SK-N-SH (cell line): ENCODE measurements at regions not wholly inside any gene's neighbourhood (a gene's known extent, or its start where the extent isn't known, plus 50 kb on each side); places are given as distances from the start of the nearest gene placed in this dataset.

ENCODE experiments used
- CTCF ChIA-PET: fragments of 300-600, 350-600 bp; formaldehyde crosslinking; extraction: SDS; loops from one replicate; lab custom pipeline; 2021; lab: Yijun Ruan, JAX
- POLR2A ChIA-PET: fragments of 350-600 bp; sonication (Branson Sonifier 250); formaldehyde crosslinking; extraction: SDS; loops from one replicate; lab custom pipeline; 2020; ENCODE audit warnings: antibody characterized with exemption, inconsistent platforms; lab: Yijun Ruan, JAX
- DNase-seq: peaks from one replicate; pipeline ENCODE4 v3.0.0; 2012
- H2AFZ ChIP-seq: fragments of 200-600 bp; sonication (generic); 2 replicates; pipeline ENCODE4 v1.8.1; 2016; ENCODE audit warnings: antibody characterized with exemption, mild to moderate bottlenecking, low read depth
- H3F3A ChIP-seq: fragments of 200-600 bp; sonication (generic); replicated peaks from 2 replicates; pipeline ENCODE3; 2016; ENCODE audit warnings: antibody characterized with exemption, mild to moderate bottlenecking; ENCODE audit not compliant: insufficient read depth
- H3K27ac ChIP-seq, 2 experiments: fragments of 200-500 bp in 1 of 2; fragments of 200-600 bp in 1 of 2; sonication (Bioruptor generic) in 1 of 2; sonication (generic), shearing (Covaris generic) in 1 of 2; 2 replicates each; pipeline versions ENCODE4 v1.5.1 to v1.6.1; 2014 to 2016; ENCODE audit warnings: low read depth in 2 of 2, inconsistent platforms in 1 of 2, low read length in 1 of 2, mild to moderate bottlenecking in 1 of 2, mixed read lengths in 1 of 2
- H3K27me3 ChIP-seq: fragments of 200-600 bp; sonication (generic), shearing (Covaris generic); 2 replicates; pipeline ENCODE4 v1.6.1; 2016; ENCODE audit warnings: mixed run types; ENCODE audit not compliant: insufficient read depth
- H3K36me3 ChIP-seq, 2 experiments: fragments of 200-500 bp in 1 of 2; fragments of 200-600 bp in 1 of 2; sonication (Bioruptor generic) in 1 of 2; sonication (generic) in 1 of 2; replicated peaks in 1 of 2; 2 replicates each; pipeline versions ENCODE3 to v1.5.1; 2014 to 2016; ENCODE audit warnings: low read length in 1 of 2, mild to moderate bottlenecking in 1 of 2; ENCODE audit not compliant: insufficient read depth in 2 of 2, control insufficient read depth in 1 of 2
- H3K4me1 ChIP-seq, 2 experiments: fragments of 200-500 bp in 1 of 2; fragments of 200-600 bp in 1 of 2; sonication (Bioruptor generic) in 1 of 2; sonication (generic), shearing (Covaris generic) in 1 of 2; 2 replicates each; pipeline versions ENCODE4 v1.5.1 to v1.6.1; 2014 to 2016; ENCODE audit warnings: low read depth in 1 of 2, low read length in 1 of 2, mixed run types in 1 of 2; ENCODE audit not compliant: insufficient read depth in 2 of 2, control insufficient read depth in 1 of 2
- H3K4me2 ChIP-seq: fragments of 200-600 bp; sonication (generic), shearing (Covaris generic); 2 replicates; pipeline ENCODE4 v1.6.1; 2017; ENCODE audit warnings: mixed run types
- H3K4me3 ChIP-seq, 2 experiments: fragments of 200-500 bp in 1 of 2; fragments of 200-600 bp in 1 of 2; sonication (Bioruptor generic) in 1 of 2; sonication (generic), shearing (Covaris generic) in 1 of 2; 2 replicates each; pipeline versions ENCODE4 v1.5.1 to v1.8.1; 2014 to 2016; ENCODE audit warnings: low read depth in 2 of 2, inconsistent platforms in 1 of 2, low read length in 1 of 2, mild to moderate bottlenecking in 1 of 2, mixed read lengths in 1 of 2, moderate library complexity in 1 of 2
- H3K79me2 ChIP-seq: fragments of 200-600 bp; sonication (generic); 2 replicates; pipeline ENCODE4 v1.8.1; 2017; ENCODE audit warnings: mild to moderate bottlenecking; ENCODE audit not compliant: insufficient read depth
- H3K9ac ChIP-seq: fragments of 200-600 bp; sonication (generic); 2 replicates; pipeline ENCODE4 v1.6.1; 2017; ENCODE audit warnings: mixed run types
- H3K9me2 ChIP-seq: fragments of 200-600 bp; sonication (generic); 2 replicates; pipeline ENCODE4 v1.6.1; 2017; ENCODE audit warnings: mixed run types
- H3K9me3 ChIP-seq: fragments of 200-600 bp; sonication (generic); 2 replicates; pipeline ENCODE4 v1.6.1; 2017; ENCODE audit warnings: mixed run types, mild to moderate bottlenecking, moderate library complexity
- H4K20me1 ChIP-seq: fragments of 200-600 bp; sonication (generic); 2 replicates; pipeline ENCODE4 v1.6.1; 2017; ENCODE audit warnings: mild to moderate bottlenecking, mixed run types; ENCODE audit not compliant: insufficient read depth
- EP300 ChIP-seq, 2 experiments: IDR thresholded peaks; 2 replicates each; pipeline versions ENCODE4 v1.4.0 to v1.6.1; 2012; ENCODE audit warnings: borderline replicate concordance in 1 of 2, low read depth in 1 of 2, low read length in 1 of 2
- FOXJ3 ChIP-seq: sonication (generic); formaldehyde crosslinking; IDR thresholded peaks from 2 replicates; pipeline ENCODE4 v1.5.1; 2020; ENCODE audit warnings: mild to moderate bottlenecking, missing genetic modification reagents
- FOXM1 ChIP-seq: IDR thresholded peaks from 2 replicates; pipeline ENCODE4 v1.4.0; 2012; ENCODE audit warnings: low read depth, mild to moderate bottlenecking
- GABPA ChIP-seq: IDR thresholded peaks from 2 replicates; pipeline ENCODE4 v1.4.0; 2012; ENCODE audit warnings: low read depth, mild to moderate bottlenecking
- GATA2 ChIP-seq: sonication (generic); formaldehyde crosslinking; IDR thresholded peaks from 2 replicates; pipeline ENCODE4 v1.5.0; 2020; ENCODE audit warnings: mild to moderate bottlenecking, missing genetic modification reagents
- IRF3 ChIP-seq: fragments of 150-350 bp; IDR thresholded peaks from 2 replicates; pipeline ENCODE4 v1.6.1; 2016; ENCODE audit warnings: mild to moderate bottlenecking, low read depth, low read length
- NFIC ChIP-seq: IDR thresholded peaks from 2 replicates; pipeline ENCODE4 v1.4.0; 2012; ENCODE audit warnings: borderline replicate concordance
- RAD21 ChIP-seq: IDR thresholded peaks from 2 replicates; pipeline ENCODE4 v1.6.1; 2012; ENCODE audit warnings: mild to moderate bottlenecking, low read length
- RCOR1 ChIP-seq: fragments of 150-350 bp; IDR thresholded peaks from 2 replicates; pipeline ENCODE4 v1.6.1; 2017; ENCODE audit warnings: antibody characterized with exemption, low read length
- REST ChIP-seq: IDR thresholded peaks from 2 replicates; pipeline ENCODE4 v1.6.1; 2012; ENCODE audit warnings: mild to moderate bottlenecking, low read depth, low read length, moderate library complexity
- SIN3A ChIP-seq: IDR thresholded peaks from 2 replicates; pipeline ENCODE4 v1.6.1; 2012; ENCODE audit warnings: low read depth, mild to moderate bottlenecking, low read length, moderate library complexity, borderline replicate concordance
- USF1 ChIP-seq: IDR thresholded peaks from 2 replicates; pipeline ENCODE4 v1.4.0; 2012; ENCODE audit warnings: low read depth, borderline replicate concordance
- USF2 ChIP-seq: fragments of 150-350 bp; IDR thresholded peaks from 2 replicates; pipeline ENCODE4 v1.6.1; 2017; ENCODE audit warnings: antibody characterized with exemption, low read length, low read depth, borderline replicate concordance
- WGBS: methylation state at CpG from one replicate; pipeline ENCODE4 v1.1.6; 2017; ENCODE audit warnings: low lambda C conversion rate; 5-methylcytosine and 5-hydroxymethylcytosine counted together

GRCh38 chr10:83574770-83575169 is 564.5 kb upstream of the GHITM start:
- no peak overlapping the region for H3K4me2 ChIP-seq
- CTCF ChIA-PET = no interaction called here
- no peaks in the 10 kb centered on the region for H3K79me2 ChIP-seq
- H3K4me3 ChIP-seq = no peak overlapping the region
- H3K9me3 ChIP-seq = no peaks in the 10 kb centered on the region
- no peaks in the 10 kb centered on the region for H3F3A ChIP-seq
- no peaks in the 10 kb centered on the region for H3K27me3 ChIP-seq
- H3K27ac ChIP-seq = no peak overlapping the region
- no peak overlapping the region for H2AFZ ChIP-seq
- no peaks in the 10 kb centered on the region for H3K36me3 ChIP-seq
- no peak overlapping the region for H3K9ac ChIP-seq
- POLR2A ChIA-PET = no interaction called here
- H3K9me2 ChIP-seq = no peaks in the 10 kb centered on the region
- H4K20me1 ChIP-seq = no peaks in the 10 kb centered on the region
- no peak for TF ChIP-seq EP300 (IDR thresholded peaks at IDR 0.05; ENCODE audit: borderline replicate concordance in 1 of 2, low read depth in 1 of 2, low read length in 1 of 2)
- no peak for TF ChIP-seq IRF3
- TF ChIP-seq FOXM1 = no peak
- TF ChIP-seq GATA2 (CRISPR knock-in tag) = no peak
- TF ChIP-seq USF1 = no peak
- TF ChIP-seq NFIC = no peak
- no peak for TF ChIP-seq RCOR1
- TF ChIP-seq USF2 = no peak
- no peak for TF ChIP-seq FOXJ3 (CRISPR knock-in tag)
- TF ChIP-seq GABPA = no peak
- TF ChIP-seq SIN3A = no peak
- no peak for TF ChIP-seq REST
- TF ChIP-seq RAD21 = no peak
- peaks cover 0 to 3% of the 10 kb centered on the region in 2 experiments; a peak in 1 of 4 replicates for H3K4me1 ChIP-seq
- DNase-seq = no peak
- 10% methylated on average over 1 of the region's 1 CpG for WGBS
